K562 (cell line): ENCODE measurements at regions not wholly inside any gene's neighbourhood (a gene's known extent, or its start where the extent isn't known, plus 50 kb on each side); places are given as distances from the start of the nearest gene placed in this dataset.

Experiments
- ATAC-seq: fragments of 200-7000 bp; cut with Tn5 transposase; 3 replicates; pipeline ENCODE4 v1.9.1; 2020; ENCODE audit warnings: moderate library complexity
- BruUV-seq: library from RNA; stranded (reverse); fragments of 400-500 nt; replicated peaks from 2 replicates; lab custom pipeline; 2021; lab: Mats Ljungman, UMichigan
- CTCF ChIA-PET: fragments of 300-600 bp; formaldehyde crosslinking; extraction: SDS; loops from one replicate; lab custom pipeline; 2021; ENCODE audit warnings: low intra/inter-chr PET ratio; lab: Yijun Ruan, JAX
- POLR2A ChIA-PET: fragments of 300-600, 350-650 bp; sonication (Branson Sonifier 250); formaldehyde crosslinking; extraction: SDS; loops from one replicate; lab custom pipeline; 2021; ENCODE audit warnings: antibody characterized with exemption, inconsistent platforms; lab: Yijun Ruan, JAX
- DNase-seq, 4 experiments: peaks; one replicate each; pipeline versions ENCODE4 v3.0.0 to v3.0.0-alpha.2; 2011 to 2018; ENCODE audit warnings: low spot score in 3 of 4, mixed read lengths in 3 of 4; ENCODE audit errors: extremely low read depth in 1 of 4
- FAIRE-seq: peaks from 2 replicates; lab custom pipeline; 2011; peaks lifted over from hg19 to GRCh38; lab: Jason Lieb, UNC
- H2AFZ ChIP-seq: 2 replicates; pipeline ENCODE4 v1.6.0; 2011; ENCODE audit warnings: low read depth, low read length, control low read depth, inconsistent platforms
- H3K27ac ChIP-seq: fragments of 200-600 bp; 3 replicates; pipeline ENCODE4 v1.8.0; 2011; ENCODE audit warnings: low read depth, mild to moderate bottlenecking, control low read depth, inconsistent platforms, low read length, moderate library complexity, mixed read lengths; ENCODE audit errors: extremely low read depth
- H3K27me3 ChIP-seq, 2 experiments: fragments of 300-600 bp in 1 of 2; 2 replicates in 1 of 2; 3 replicates in 1 of 2; pipeline versions ENCODE4 v1.6.0 to v1.8.0; 2011; ENCODE audit warnings: inconsistent platforms in 2 of 2, low read length in 2 of 2, mild to moderate bottlenecking in 1 of 2, mixed read lengths in 1 of 2, moderate library complexity in 1 of 2; ENCODE audit not compliant: control insufficient read depth in 2 of 2, insufficient read depth in 2 of 2
- H3K36me3 ChIP-seq: fragments of 300-600 bp; 3 replicates; pipeline ENCODE4 v1.8.0; 2011; ENCODE audit warnings: mild to moderate bottlenecking, low read length, inconsistent platforms; ENCODE audit not compliant: control insufficient read depth, insufficient read depth
- H3K4me1 ChIP-seq, 2 experiments: fragments of 200-600 bp in 1 of 2; replicated peaks in 1 of 2; 2 replicates in 1 of 2; 3 replicates in 1 of 2; pipeline versions ENCODE4 v1.5.1 to v1.8.0; 2011; ENCODE audit warnings: inconsistent platforms in 2 of 2, low read length in 2 of 2, mild to moderate bottlenecking in 1 of 2, mixed read lengths in 1 of 2, moderate library complexity in 1 of 2; ENCODE audit not compliant: control insufficient read depth in 2 of 2, insufficient read depth in 2 of 2
- H3K4me2 ChIP-seq: 2 replicates; pipeline ENCODE4 v1.6.1; 2011; ENCODE audit warnings: low read length, control low read depth, inconsistent platforms, mixed read lengths; ENCODE audit not compliant: insufficient read depth
- H3K4me3 ChIP-seq: fragments of 200-600 bp; sonication (generic), shearing (Covaris generic); 2 replicates; pipeline ENCODE4 v1.5.1; 2016; ENCODE audit warnings: control low read depth, inconsistent platforms
- H3K79me2 ChIP-seq: fragments of 200-600 bp; 3 replicates; pipeline ENCODE4 v1.8.0; 2011; ENCODE audit warnings: low read length, inconsistent platforms; ENCODE audit not compliant: control insufficient read depth, insufficient read depth
- H3K9ac ChIP-seq, 2 experiments: 2 replicates each; pipeline versions ENCODE4 v1.6.0 to v1.6.1; 2011; ENCODE audit warnings: low read depth in 2 of 2, low read length in 2 of 2, control low read depth in 1 of 2, inconsistent platforms in 1 of 2, mild to moderate bottlenecking in 1 of 2, mixed read lengths in 1 of 2; ENCODE audit not compliant: insufficient read depth in 1 of 2
- H3K9me1 ChIP-seq: one replicate; pipeline ENCODE4 v1.6.0; 2011; ENCODE audit warnings: inconsistent platforms, mild to moderate bottlenecking, low read length, moderate library complexity; ENCODE audit not compliant: control insufficient read depth, insufficient read depth
- H3K9me3 ChIP-seq: replicated peaks from 2 replicates; pipeline ENCODE4 v1.5.1; 2011; ENCODE audit warnings: low read depth, low read length, inconsistent platforms; ENCODE audit not compliant: control insufficient read depth, insufficient read depth
- H4K20me1 ChIP-seq: replicated peaks from 2 replicates; pipeline ENCODE4 v1.6.1; 2011; ENCODE audit warnings: low read length, inconsistent platforms, mixed read lengths; ENCODE audit not compliant: control insufficient read depth, insufficient read depth
- ARID2 ChIP-seq: fragments of 450-650 bp; IDR thresholded peaks from 2 replicates; pipeline ENCODE4 v1.6.1; 2017; ENCODE audit warnings: antibody characterized with exemption, mild to moderate bottlenecking
- BCOR ChIP-seq: fragments of 450-650 bp; IDR thresholded peaks from 2 replicates; pipeline ENCODE4 v1.6.1; 2016
- CEBPG ChIP-seq, 3 experiments: fragments of 200-800 bp in 1 of 3; sonication (Bioruptor generic) in 1 of 3; sonication (generic) in 1 of 3; formaldehyde crosslinking in 1 of 3; IDR thresholded peaks in 2 of 3; conservative IDR thresholded peaks in 1 of 3; 2 replicates each; pipeline versions ENCODE4 v1.6.1 to v1.8.0; 2016 to 2022; ENCODE audit warnings: missing compliant biosample characterization in 2 of 3, missing genetic modification characterization in 2 of 3, mild to moderate bottlenecking in 1 of 3, missing genetic modification reagents in 1 of 3
- FUS ChIP-seq: fragments of 200-400 bp; formaldehyde crosslinking; optimal IDR thresholded peaks from 2 replicates; pipeline ENCODE3; 2017; ENCODE audit warnings: low read depth, low read length
- GABPB2 ChIP-seq: fragments of 250-450 bp; sonication (Bioruptor Pico); conservative IDR thresholded peaks from 2 replicates; pipeline ENCODE4 v1.5.1; 2021; ENCODE audit warnings: mild to moderate bottlenecking
- MAFK ChIP-seq: IDR thresholded peaks from 2 replicates; pipeline ENCODE4 v1.6.1; 2011; ENCODE audit warnings: low read length, improper control_type of control experiment
- MEF2A ChIP-seq: IDR thresholded peaks from 2 replicates; pipeline ENCODE4 v1.6.1; 2011; ENCODE audit warnings: low read depth, mild to moderate bottlenecking, low read length, moderate library complexity; ENCODE audit not compliant: control insufficient read depth
- NCOA6 ChIP-seq: fragments of 450-650 bp; IDR thresholded peaks from 2 replicates; pipeline ENCODE4 v1.6.1; 2017; ENCODE audit warnings: mild to moderate bottlenecking
- SUPT5H ChIP-seq: fragments of 450-650 bp; IDR thresholded peaks from 2 replicates; pipeline ENCODE4 v1.6.1; 2016
- ZBTB17 ChIP-seq: fragments of 450-650 bp; formaldehyde crosslinking; IDR thresholded peaks from 2 replicates; pipeline ENCODE4 v1.4.0; 2020; ENCODE audit warnings: mild to moderate bottlenecking
- ZNF444 ChIP-seq: fragments of 250-450 bp; sonication (Bioruptor Pico); IDR thresholded peaks from 2 replicates; pipeline ENCODE4 v1.4.0; 2020; ENCODE audit warnings: mild to moderate bottlenecking, moderate library complexity
- ZSCAN29 ChIP-seq: fragments of 450-650 bp; IDR thresholded peaks from 2 replicates; pipeline ENCODE4 v1.6.1; 2017
- WGBS: fragments of 100-300 bp; shearing (Covaris generic); methylation state at CpG from one replicate; pipeline ENCODE4 v1.1.6; 2016; ENCODE audit warnings: low coverage, mixed read lengths; ENCODE audit not compliant: insufficient coverage; ENCODE audit errors: missing lambda C conversion rate; 5-methylcytosine and 5-hydroxymethylcytosine counted together
- in situ Hi-C: fragments of 300-500 bp; cut with MboI; formaldehyde crosslinking; loops from 4 replicates; pipeline ENCODE4 v1.15.0; 2018; ENCODE audit warnings: inconsistent platforms, mixed read lengths
- intact Hi-C: fragments of 100-400 bp; cut with micrococcal nuclease; formaldehyde crosslinking; loops from 2 replicates; pipeline ENCODE4 v1.14.2; 2022
- TF ChIP-seq, protein P1 (sequence below): fragments of 450-650 bp; conservative IDR thresholded peaks from 2 replicates; pipeline ENCODE4 v1.6.1; 2016; ENCODE audit warnings: missing genetic modification characterization, low read depth, mild to moderate bottlenecking, control low read depth, missing compliant biosample characterization
- TF ChIP-seq, protein P2 (sequence below): fragments of 250-450 bp; sonication (Bioruptor Pico); IDR thresholded peaks from 2 replicates; pipeline ENCODE4 v1.5.0; 2021; ENCODE audit warnings: mild to moderate bottlenecking, moderate library complexity

DNA sequence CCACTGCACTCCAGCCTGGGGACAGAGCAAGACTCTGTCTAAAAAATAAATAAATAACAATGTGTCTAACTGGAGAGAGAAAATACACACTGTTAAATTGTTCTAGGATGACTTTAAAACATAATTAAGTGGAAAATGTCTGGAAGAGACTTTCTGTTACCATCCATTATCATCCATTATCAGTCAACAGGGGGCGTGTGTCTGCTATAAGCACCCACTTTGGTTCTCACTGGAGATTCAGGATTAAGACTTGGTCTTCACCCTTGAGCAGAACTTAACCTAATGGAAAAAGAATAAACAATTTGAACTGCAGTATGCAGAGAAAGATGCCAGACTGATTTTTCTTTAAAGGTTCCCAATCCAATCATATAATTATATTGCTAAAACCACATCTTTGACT, 999.8 kb upstream of the GYPC start:
- Histone ChIP-seq H3K27me3 (no peaks in the 10 kb centered on the region), H3K9me3 (no peaks in the 10 kb centered on the region), H3K4me2 (no peak overlapping the region), H2AFZ (no peak overlapping the region), H3K9ac (no peak overlapping the region), H4K20me1 (no peaks in the 10 kb centered on the region), H3K4me3 (no peak overlapping the region), H3K79me2 (no peaks in the 10 kb centered on the region), H3K9me1 (no peaks in the 10 kb centered on the region), H3K4me1 (no peaks in the 10 kb centered on the region), H3K36me3 (no peaks in the 10 kb centered on the region), H3K27ac (no peak overlapping the region)
- BruUV-seq = no TSS peak
- ATAC-seq = no peak
- in situ Hi-C loops = no loop called here
- DNase-seq = peak in 1 of 4 experiments; percentile 10
- TF ChIP-seq, protein P1, sequence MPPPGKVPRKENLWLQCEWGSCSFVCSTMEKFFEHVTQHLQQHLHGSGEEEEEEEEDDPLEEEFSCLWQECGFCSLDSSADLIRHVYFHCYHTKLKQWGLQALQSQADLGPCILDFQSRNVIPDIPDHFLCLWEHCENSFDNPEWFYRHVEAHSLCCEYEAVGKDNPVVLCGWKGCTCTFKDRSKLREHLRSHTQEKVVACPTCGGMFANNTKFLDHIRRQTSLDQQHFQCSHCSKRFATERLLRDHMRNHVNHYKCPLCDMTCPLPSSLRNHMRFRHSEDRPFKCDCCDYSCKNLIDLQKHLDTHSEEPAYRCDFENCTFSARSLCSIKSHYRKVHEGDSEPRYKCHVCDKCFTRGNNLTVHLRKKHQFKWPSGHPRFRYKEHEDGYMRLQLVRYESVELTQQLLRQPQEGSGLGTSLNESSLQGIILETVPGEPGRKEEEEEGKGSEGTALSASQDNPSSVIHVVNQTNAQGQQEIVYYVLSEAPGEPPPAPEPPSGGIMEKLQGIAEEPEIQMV (tag) = no peak
- TF ChIP-seq ZSCAN29 = no peak
- WGBS = 0% methylated on average over 1 of the region's 1 CpG
- FAIRE-seq = no peak
- POLR2A ChIA-PET = no interaction called here
- CTCF ChIA-PET = no interaction called here
- intact Hi-C loops = no loop called here

DNA sequence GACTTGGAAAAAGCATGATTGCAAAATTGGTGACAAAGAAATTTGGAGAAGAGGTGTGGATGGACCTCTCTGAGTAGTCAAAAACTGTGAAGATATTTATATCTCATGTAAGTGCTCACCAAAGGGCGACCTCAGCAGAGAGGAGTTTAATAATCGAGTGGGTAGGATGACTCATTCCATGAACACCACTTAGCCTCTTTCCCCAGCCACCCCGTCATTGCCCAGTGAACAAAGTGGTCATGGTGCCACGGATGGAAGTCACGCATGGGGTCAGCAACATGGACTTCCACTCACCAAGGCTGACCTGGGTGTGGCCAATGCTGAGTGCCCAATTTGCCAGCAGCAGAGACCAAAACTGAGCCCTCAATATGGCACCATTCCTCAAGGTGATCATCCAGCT, 997.4 kb upstream of the GYPC start:
- CTCF ChIA-PET = no interaction called here
- Histone ChIP-seq H3K36me3 (no peaks in the 10 kb centered on the region), H4K20me1 (no peaks in the 10 kb centered on the region), H3K9ac (no peak overlapping the region), H3K9me3 (no peaks in the 10 kb centered on the region), H3K27ac (no peak overlapping the region), H3K79me2 (no peaks in the 10 kb centered on the region), H3K27me3 (no peaks in the 10 kb centered on the region), H3K4me2 (no peak overlapping the region), H3K4me1 (no peaks in the 10 kb centered on the region), H3K4me3 (no peak overlapping the region), H2AFZ (no peak overlapping the region), H3K9me1 (no peaks in the 10 kb centered on the region)
- no TSS peak for BruUV-seq
- FAIRE-seq = no peak
- 0% methylated on average over 5 of the region's 5 CpGs for WGBS
- POLR2A ChIA-PET = no interaction called here
- intact Hi-C loops = no loop called here
- ATAC-seq = no peak
- in situ Hi-C loops = no loop called here
- DNase-seq = no peak
- TF ChIP-seq ZBTB17 (CRISPR knock-in tag) (no peak), GABPB2 (CRISPR knock-in tag) (no peak), BCOR (no peak), MAFK (no peak), SUPT5H (no peak), CEBPG (CRISPR knock-in tag; IDR thresholded peaks at IDR 0.05) (no peak), CEBPG (tag; conservative IDR thresholded peaks at IDR 0.05 in 1 of 2, IDR thresholded peaks at IDR 0.05 in 1 of 2) (no peak), ZNF444 (CRISPR knock-in tag) (no peak), NCOA6 (no peak), FUS (no peak), ARID2 (no peak), MEF2A (no peak)
- TF ChIP-seq, protein P2, sequence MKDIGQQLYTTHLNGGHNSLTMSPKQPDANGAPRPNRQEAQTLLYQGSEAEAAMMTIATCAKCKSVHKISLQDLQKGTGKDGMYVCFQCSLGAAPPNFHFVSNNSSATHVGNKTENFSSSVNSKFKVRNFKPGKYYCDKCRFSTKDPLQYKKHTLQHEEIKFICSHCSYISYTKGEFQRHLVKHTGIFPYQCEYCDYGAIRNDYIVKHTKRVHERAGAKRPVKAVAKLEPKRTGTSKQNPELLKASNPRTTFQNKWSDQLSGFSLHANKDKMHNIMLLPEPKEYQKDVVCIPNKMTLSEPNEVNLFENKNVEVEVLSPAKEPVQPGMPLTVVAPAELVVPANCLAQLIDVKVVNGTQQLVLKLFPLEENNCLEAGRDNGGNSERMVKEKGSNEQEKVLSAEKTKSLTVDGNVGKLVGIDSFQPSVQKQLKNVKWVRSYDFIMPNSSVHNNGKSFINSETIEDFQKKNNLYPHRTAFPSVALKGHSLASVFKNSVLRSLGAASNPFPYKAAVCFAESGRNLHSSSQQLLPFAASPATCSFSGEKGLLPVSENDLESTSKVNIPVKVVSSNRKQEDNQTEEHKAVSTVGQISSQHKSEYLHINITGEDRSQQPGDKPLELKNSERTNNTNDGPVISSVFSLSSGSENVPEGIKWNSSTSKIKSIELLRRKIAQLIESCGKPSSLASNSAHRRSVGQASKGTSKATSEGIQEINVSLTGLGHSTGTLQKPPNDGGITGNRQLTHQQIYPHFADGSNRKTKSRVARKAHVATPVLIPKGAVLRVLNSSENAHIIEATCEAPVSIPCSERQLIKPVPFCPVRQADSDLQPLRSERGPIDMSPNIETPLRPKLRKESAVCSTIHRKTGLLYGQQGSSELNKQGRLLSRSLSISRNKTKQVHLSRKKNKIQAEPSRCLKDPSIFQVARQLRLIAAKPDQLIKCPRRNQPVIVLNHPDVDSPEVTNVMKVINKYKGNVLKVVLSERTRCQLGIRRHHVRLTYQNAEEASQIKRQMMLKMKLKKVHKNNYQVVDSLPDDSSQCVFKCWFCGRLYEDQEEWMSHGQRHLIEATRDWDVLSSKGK (CRISPR knock-in tag) = no peak
